G401 (cell line): ENCODE measurements at regions not wholly inside any gene's neighbourhood (a gene's known extent, or its start where the extent isn't known, plus 50 kb on each side); places are given as distances from the start of the nearest gene placed in this dataset.

Experiments used
- DNase-seq: peaks from one replicate; pipeline ENCODE4 v3.0.0-alpha.2; 2015; ENCODE audit warnings: low spot score
- in situ Hi-C: cut with HindIII; loops from 2 replicates; pipeline ENCODE4 v1.10.0; 2016; ENCODE audit warnings: low sequenced_read_pairs, mixed read lengths

- in situ Hi-C loops, result no loop called here
- no peak for DNase-seq
Measured at GRCh38 chrX:20506739-20507138, 240.0 kb upstream of the RPS6KA3 start.

GRCh38 chrX:20500949-20501348, 234.2 kb upstream of the RPS6KA3 start:
- peak; percentile 50 for DNase-seq
- in situ Hi-C loops, result no loop called here

- no peak for DNase-seq
- in situ Hi-C loops, result no loop called here
Measured at GRCh38 chrX:20500171-20500865, 233.6 kb upstream of the RPS6KA3 start.

GRCh38 chrX:20499763-20500162, 233.1 kb upstream of the RPS6KA3 start:
- no peak for DNase-seq
- in situ Hi-C loops, result no loop called here

GRCh38 chrX:20498851-20499635, 232.3 kb upstream of the RPS6KA3 start:
- in situ Hi-C loops, result no loop called here
- no peak for DNase-seq

- in situ Hi-C loops, result no loop called here
- no peak for DNase-seq
Measured at GRCh38 chrX:20495575-20495974, 228.9 kb upstream of the RPS6KA3 start.

GRCh38 chrX:20488473-20488872, 221.8 kb upstream of the RPS6KA3 start:
- in situ Hi-C loops, result no loop called here
- DNase-seq, result no peak

GRCh38 chrX:20487227-20487626, 220.5 kb upstream of the RPS6KA3 start:
- DNase-seq, result no peak

GRCh38 chrX:20481632-20482031, 214.9 kb upstream of the RPS6KA3 start:
- DNase-seq, result no peak
- in situ Hi-C loops, result no loop called here

More at GRCh38 chrX:20487227-20487626, 220.5 kb upstream of the RPS6KA3 start:
- in situ Hi-C loops, result no loop called here

GRCh38 chrX:20479896-20480295, 213.2 kb upstream of the RPS6KA3 start:
- DNase-seq, result no peak
- in situ Hi-C loops, result no loop called here

GRCh38 chrX:20479048-20479447, 212.3 kb upstream of the RPS6KA3 start:
- in situ Hi-C loops, result no loop called here

GRCh38 chrX:20477836-20478524, 211.3 kb upstream of the RPS6KA3 start:
- in situ Hi-C loops, result no loop called here
- peak; percentile 43 for DNase-seq

More at GRCh38 chrX:20479048-20479447, 212.3 kb upstream of the RPS6KA3 start:
- no peak for DNase-seq

GRCh38 chrX:20477219-20477618, 210.5 kb upstream of the RPS6KA3 start:
- no peak for DNase-seq
- in situ Hi-C loops, result no loop called here

- in situ Hi-C loops, result no loop called here
- DNase-seq, result no peak
Measured at GRCh38 chrX:20472620-20473258, 206.0 kb upstream of the RPS6KA3 start.

- in situ Hi-C loops, result no loop called here
- no peak for DNase-seq
Measured at GRCh38 chrX:20472148-20472547, 205.4 kb upstream of the RPS6KA3 start.

GRCh38 chrX:20471483-20471882, 204.8 kb upstream of the RPS6KA3 start:
- in situ Hi-C loops, result no loop called here
- no peak for DNase-seq

- no peak for DNase-seq
- in situ Hi-C loops, result no loop called here
Measured at GRCh38 chrX:20463296-20464075, 196.8 kb upstream of the RPS6KA3 start.

- DNase-seq, result no peak
- in situ Hi-C loops, result no loop called here
Measured at GRCh38 chrX:20461576-20461975, 194.9 kb upstream of the RPS6KA3 start.

GRCh38 chrX:20461002-20461401, 194.3 kb upstream of the RPS6KA3 start:
- no peak for DNase-seq
- in situ Hi-C loops, result no loop called here
